DND-41 (cell line): ENCODE measurements at regions not wholly inside any gene's neighbourhood (a gene's known extent, or its start where the extent isn't known, plus 50 kb on each side); places are given as distances from the start of the nearest gene placed in this dataset.

Experiments used
- CTCF ChIP-seq: IDR thresholded peaks from 2 replicates; pipeline ENCODE4 v1.5.1; 2012; ENCODE audit warnings: borderline replicate concordance, low read length, moderate library complexity, mild to moderate bottlenecking; ENCODE audit not compliant: poor library complexity, severe bottlenecking; ENCODE audit errors: extremely low read depth
- EZH2 ChIP-seq: IDR thresholded peaks from 3 replicates; pipeline ENCODE4 v1.6.1; 2012; ENCODE audit warnings: borderline replicate concordance, low read depth, mild to moderate bottlenecking, moderate library complexity, low read length, inconsistent platforms; ENCODE audit not compliant: severe bottlenecking

DNA sequence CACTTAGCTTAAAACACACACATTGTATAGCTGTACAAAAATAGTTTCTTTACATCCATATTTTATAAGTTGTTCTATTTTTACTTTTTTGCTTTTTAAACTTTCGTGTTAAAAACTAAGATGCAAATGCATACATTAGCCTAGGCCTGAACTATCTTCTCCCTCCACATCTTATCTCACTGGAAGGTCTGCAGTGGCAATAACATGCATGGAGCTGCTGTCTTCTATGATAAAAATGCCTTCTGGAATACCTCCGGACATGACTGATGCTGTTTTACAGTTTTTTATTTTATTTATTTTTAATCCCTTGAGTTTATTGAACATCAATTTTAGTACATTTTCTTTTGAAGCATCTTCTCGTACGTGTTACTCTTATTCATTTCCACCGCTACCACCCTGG is 112.3 kb upstream of the TSPAN8 start:
- TF ChIP-seq CTCF: no peak
- no peak for TF ChIP-seq EZH2
